Germinal center (tissue), 1 donor: ENCODE measurements at regions not wholly inside any gene's neighbourhood (a gene's known extent, or its start where the extent isn't known, plus 50 kb on each side); places are given as distances from the start of the nearest gene placed in this dataset.
"Not testable (repeated sequence)": the region's sequence is repeated elsewhere in the genome, so short reads cannot be mapped to it uniquely, and the experiment has no call there.

Source experiments
- DNase-seq: peaks from one replicate; pipeline ENCODE4 v3.0.0; 2012; ENCODE audit warnings: mixed read lengths, low spot score

DNA sequence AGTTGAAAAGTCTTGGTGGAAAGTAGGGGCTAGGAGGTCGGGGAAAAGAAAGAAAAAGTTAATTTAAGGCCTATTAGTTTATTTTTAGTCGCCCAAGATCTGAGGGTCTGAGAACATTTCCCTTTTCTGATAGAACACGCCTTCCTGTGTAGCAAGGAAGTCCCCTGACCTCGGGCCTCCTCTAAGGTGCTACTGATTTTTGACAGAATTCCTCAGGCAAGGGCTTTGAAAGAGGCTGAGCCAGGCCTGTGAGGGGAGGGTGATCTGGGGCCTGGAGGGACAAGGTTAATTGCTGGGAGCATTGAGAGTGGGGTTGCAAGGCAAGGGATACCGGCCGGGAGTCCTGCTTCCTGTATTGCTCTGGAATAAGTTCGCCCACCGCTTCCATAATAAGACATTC is 131.4 kb upstream of the MYCN start:
- no peak for DNase-seq

DNA sequence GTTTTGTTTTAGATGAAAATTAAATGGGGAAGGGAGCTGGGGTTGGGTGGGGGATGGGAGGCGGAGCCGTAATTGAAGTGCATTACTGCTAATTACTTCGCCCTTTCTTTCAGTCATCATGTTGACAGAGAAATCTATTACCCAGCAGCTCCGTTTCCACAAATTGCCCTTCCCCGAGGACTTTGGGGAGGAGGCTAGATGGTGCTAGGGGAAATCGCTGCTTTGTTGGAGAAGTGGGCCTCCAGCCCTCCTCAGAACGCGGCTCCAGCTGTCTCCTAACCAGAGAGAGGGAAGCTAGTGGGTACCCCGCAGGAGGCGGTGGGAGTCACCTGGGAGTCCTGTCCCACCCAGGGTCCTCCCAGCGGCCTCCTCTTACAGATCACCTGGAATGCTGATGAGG is 130.9 kb upstream of the MYCN start:
- no peak for DNase-seq

DNA sequence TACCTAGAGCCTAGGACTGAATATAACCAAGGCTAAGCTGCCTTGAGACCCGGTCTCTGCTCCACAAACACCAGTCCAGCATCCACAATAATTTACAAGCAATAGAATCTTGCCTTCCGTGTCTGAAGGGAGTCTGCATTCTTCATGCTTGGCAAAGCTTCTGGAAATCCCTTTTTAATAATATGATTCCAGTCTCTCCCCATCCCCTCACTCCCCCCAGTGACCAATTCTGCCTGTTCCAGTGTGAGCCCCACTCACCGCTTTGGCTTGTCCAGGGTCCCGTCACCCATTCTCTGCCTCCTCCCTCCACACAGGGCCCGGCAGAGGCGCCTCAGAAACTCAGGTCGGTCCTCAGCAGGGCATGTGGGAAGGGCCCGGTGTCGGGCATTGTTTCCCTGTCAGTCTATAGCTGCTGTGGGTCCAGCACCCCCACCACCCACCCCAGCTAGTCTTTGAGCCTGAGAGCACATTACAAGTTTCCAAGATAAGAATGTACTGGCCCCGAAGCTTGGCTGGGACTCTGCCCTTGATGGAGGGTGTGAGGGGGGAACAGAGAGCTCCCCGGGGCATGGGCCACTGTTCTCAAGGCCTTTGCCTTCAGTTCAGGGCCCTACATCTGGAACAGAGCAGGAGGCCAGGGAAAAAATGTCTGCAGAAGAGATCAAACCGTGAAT is 129.7 kb upstream of the MYCN start:
- DNase-seq, result no peak

DNA sequence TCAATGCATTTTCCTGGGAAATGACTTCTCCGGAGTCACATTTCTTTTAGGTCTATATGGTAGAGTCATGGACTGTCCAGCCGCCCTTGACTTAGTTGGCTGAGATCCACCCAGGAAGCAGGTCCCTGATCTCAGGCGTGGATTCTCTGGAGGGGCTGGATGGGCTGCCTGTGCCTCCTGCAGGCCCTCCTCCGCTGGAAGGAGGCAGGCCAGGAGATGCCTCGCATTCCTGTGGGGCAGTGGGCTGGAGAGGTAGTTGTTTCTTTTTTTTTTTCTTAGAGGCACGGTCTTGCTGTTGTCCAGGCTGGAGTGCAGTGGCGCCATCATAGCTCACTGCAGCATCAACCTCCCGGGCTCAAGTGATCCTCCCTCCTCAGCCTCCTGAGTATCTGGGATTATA is 129.0 kb upstream of the MYCN start:
- no peak for DNase-seq

DNA sequence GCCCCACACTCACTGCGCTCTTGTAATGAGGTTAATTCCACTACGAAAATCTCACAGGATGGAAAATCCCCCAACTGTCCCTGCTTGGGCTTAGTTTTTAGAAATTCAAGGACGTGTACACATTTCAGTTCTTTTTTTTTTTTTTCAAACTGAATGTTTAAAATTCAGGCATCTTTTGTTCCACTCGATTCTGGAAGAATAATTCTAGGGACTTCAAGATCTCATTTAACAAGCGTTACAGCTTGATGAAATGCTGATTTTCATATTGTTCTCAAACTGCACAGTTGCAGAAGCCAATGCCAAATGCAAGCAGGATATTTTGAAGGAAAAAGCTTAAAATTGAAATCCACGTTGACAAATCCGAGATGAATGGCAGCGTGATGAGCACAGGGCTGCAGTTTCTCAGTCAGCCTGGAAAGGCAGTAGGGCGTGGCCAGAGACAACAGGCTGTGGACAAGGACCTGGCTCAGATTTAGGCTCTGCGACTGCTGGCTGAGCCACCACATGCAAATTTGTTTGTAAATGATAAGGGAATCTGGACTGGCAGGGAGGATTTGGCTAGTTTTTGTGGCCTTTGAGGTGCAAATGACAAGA is 128.1 kb upstream of the MYCN start:
- no peak for DNase-seq

DNA sequence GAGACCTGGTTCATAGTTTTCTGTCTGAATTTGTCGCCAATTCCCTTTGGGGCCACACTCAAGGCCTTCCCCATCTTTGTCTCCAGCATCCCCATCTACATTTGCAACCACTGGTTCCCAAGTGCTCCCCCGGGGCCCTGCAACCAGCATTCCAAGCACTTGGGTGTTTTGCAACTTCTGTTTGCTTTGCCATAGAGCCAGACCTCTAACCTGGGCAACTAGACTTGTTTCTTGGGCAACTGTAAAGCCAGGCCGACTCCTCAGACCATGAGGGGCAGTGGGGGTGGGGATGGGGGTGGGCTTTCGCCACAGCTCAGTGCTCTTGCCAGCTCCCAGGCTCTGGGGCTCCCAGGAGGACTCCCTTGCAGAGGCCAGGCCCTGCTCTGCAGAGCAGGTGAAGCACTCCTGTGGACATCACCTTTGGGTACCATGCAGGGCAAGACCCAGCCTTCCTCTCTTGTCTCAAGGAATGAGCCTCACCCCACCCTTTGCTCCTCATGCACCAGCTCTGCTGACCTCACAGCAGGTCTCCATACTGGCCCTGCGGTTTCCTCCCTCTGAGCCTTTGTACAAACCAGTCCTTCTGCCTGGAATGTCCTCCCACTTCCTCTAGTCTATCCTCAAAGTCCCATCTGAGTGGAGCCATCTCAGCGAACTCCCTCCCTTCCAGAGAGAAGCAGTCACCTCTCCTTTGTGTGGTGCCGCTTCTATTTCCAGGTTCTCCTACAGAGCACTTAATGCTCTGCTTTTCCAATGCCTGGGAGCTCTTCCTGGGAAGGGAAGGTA is 126.7 kb upstream of the MYCN start:
- no peak for DNase-seq

DNA sequence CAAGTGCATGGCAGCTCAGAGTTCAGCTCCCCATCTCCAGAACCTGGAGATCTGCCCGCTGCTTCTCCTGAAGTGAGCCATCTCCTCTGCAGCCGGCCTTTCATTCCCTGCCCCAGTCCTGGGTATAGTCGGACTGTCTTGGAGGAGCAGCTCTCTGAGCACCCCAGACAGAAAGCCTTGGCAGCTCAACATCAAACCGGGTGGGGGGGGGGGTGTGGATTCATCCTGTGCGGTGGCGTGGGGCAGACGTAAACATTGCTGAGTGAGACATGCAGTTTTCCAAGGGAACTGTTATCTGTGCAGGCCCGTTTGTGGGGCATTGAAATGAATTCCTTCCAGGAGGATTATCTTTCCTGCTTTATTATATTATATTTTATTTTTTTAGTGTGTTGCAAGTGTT is 125.9 kb upstream of the MYCN start:
- no peak for DNase-seq

DNA sequence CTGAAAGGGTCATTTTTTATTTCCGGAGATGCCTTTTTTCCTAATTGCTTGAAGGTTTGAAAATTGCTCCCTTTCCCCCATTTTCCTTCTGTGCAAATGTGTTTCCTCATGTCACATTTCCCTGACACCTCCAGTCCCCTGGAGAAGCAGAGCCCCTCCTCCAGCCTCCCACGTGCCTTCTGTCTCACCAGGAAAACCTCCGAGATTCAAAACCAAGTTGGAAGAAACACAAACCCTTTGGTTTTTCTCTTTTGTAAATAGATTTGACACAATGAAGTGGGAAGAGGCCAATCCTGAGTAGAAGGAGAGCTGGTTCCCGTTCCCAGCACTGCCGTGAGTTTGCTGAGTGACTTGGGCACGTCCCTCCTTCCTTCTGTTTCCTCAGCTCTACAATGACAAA is 125.4 kb upstream of the MYCN start:
- DNase-seq, result no peak

DNA sequence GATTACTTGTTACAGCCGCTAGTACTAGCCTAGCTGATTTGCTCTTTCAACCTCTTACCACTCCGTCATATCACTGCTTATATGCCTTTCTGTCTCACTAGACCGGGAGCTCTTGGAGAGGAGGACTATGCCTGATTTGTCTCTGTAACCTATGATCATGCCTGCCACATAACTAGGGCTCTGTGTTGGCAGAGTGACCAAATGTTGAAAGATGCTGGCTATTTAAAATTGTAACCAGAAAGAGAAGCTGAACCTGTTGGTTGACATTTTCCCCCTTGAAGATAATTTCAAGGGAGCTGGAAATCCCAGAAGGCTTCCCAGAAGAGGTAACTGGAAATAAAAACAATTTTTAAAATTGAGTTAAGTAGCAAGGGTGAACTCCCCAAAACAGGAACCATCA is 124.1 kb upstream of the MYCN start:
- no peak for DNase-seq

DNA sequence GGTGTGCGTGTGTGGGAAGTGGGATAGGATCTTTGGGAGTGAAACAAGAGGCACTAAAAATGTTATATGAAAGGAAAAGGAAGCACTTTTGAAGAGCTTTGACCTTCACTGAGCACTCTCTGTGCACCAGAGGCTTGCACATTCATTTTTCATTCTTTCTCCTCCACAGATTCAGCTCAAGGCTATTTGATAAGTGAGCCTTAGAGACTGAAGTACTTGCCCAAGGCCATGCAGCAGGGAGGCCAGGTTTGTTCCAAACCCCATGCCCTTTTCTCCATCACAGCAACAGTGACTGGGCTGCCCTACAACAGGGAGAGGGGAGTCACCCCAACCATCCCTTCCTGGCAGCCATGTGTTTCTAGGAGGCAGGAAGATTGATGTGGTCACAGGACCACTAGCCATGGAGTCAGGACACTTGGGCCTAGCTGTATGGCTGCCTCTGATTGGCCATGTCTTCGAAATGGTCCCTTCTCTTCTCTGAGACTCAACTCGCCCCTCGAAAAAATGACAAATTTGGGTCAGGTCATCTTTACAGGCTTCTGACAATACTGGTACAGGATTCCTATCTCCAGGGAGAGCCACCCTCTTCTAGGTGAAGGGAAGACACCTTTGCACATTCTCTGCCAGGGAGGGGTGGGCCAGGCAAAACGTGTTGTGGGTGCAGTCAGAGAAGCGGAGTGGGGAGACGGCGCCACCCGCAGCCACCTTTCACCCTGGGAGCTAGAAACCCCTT is 123.5 kb upstream of the MYCN start:
- DNase-seq, result no peak

DNA sequence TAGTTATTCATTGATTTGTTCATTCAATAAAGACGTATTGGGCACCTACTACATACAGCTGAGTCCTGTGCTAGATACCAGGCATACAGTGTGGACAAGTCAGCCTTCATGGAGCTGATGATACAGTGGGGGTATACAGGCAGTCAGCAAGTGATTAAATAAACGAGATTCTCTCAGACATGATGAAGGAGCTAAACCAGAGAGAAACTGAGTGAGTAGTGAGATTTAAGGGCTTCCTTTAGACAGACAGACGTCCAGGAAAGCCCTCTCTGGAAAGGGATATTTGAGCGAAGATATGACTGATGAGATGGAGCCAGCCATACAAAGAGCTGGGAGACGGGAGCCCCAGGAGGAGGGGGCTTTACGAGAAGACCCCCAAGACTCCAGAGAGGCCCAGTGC is 122.6 kb upstream of the MYCN start:
- DNase-seq, result no peak

DNA sequence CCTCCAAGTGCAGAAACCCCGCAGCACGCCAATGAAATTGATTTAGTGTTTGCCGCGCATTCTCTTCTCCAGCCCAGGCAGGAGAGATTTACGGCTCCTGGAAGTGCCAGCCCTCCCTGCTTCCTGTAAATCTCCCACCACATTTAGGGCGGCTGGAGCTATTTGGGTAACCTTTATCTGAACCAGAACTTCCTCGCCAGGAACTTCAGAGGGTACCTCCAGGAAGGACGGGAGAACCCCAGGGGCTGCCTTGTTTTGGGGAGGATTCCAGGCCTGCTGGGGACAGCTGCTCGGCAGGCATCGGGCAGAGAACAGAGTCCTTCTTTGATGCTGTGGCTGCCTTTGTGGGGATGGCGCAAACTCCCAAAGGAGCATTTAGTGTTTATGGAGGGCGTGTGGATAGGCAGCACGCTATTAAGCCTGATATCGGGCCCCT is 122.0 kb upstream of the MYCN start:
- DNase-seq, result no peak

DNA sequence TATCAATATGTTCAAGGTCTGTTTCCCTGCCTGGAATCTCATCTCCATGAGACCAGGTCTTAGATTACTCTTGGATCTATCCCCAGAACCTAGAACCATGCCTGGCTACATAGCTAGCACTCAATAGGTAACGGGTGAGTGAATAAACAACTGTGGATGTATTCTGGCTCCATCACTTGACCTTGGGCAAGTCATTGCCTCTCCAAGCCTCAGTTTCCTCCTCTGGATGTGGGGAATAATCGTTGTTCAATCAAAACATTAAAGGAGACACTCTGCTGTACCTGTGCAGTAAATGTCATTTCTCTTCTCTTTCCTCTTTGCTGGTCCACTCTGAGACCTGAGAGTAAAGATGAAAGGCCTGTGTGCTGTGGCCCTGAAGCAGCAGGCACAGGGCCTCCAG is 121.5 kb upstream of the MYCN start:
- no peak for DNase-seq

DNA sequence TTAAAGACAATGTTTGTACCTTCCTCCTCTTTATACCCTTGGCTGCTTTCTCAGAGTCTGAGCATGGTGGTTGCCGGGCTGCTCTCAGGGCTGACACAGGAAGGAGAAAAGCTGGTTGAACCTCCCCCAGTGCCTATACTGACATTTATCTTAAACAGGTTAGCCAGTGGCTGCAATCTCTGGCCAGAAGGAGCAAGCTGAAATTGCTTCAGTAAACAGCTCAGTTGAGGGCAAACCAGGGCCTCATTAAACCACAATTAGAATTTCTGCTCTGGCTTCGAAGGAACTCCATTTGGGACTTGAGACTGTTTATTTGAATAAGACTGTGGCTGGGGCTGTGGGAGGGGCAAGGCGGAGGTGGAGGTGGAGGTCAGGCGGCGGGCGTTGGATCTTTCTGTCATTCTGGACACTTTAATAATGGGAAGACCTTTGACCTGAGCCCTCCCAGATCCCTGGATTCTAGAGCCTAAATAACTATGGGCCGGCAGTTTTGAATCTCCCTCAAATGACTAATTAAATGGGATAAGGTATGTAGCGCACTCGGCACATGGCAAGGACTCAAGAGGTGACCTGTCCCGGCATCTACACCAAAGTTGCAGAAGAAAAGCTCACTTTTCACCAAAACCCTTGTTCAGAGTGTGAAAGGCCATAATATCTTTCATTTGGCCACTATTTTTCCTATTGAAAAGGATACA is 120.6 kb upstream of the MYCN start:
- DNase-seq, result no peak

DNA sequence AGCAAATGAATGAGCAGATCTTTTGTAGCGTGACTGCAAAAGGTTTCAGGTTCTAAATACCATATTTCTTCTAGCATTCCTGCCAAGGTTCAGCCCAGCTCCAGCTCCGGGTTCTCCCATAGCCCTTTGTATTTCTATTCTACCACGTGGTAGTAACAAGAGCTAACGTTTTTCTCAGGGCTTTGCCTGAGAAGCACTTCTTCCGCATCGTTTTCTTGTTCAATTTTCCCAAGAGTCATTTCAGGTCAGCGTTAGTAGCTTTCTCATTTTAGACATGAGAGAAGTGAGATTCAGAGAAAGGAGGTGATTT is 120.1 kb upstream of the MYCN start:
- no peak for DNase-seq

DNA sequence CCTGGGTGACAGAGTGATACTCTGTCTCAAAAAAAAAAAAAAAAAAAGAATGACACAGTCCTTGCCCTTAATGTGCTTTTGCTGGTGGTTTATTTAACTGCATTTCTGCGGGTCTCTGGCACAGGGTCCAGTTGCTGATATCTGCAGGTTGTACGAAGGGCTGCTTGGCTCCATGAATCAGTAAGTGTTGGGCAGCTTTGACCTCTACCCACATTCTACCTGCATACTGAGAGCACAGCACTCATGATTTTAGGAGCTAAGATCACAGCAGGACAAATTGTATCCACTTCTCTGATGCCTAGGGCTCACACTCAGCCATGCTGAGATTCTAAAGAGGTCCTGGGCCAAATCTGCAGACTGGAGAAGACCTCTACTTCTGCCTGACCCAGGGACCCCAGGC is 119.4 kb upstream of the MYCN start:
- DNase-seq, result no peak

DNA sequence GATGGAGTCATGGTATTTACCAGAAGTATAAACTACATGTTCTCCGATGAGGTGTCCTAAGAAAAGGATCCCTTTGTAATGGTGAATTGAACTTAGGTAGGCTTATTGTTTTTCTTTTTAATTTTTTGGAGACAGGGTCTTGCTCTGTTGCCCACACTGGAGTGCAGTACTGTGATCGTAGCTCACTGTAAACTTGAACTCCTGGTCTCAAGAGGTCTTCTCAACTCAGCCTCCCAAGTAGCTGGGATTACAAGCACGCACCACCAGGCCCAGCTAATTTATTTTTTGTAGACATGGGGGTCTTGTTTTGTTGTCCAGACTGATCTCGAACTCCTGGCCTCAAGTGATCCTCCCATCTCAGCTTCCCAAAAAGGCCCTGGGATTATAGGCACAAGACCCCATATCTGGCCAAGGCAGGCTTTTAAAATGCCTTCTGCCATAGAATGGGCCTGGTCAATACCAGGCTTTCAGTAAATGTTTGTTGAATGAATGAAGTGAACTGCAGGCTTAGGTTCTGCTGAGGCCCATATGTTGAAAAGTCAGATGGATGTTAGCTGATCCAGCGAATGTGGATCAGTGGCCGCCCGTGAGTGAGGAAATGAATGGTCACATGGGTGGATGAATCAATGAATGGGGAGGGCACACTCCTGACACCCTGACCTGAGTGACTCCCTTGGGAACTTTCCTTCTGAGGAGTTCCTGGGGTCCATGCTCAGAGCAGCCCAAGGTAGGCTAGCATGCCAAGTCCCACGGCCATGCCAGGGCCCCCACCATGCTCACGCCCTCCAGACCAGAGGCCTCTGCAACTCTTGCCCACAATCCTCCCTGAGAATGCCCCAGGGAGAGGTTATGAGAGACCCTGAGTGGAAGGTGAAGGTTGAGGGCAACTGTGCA is 118.0 kb upstream of the MYCN start:
- DNase-seq, result no peak

DNA sequence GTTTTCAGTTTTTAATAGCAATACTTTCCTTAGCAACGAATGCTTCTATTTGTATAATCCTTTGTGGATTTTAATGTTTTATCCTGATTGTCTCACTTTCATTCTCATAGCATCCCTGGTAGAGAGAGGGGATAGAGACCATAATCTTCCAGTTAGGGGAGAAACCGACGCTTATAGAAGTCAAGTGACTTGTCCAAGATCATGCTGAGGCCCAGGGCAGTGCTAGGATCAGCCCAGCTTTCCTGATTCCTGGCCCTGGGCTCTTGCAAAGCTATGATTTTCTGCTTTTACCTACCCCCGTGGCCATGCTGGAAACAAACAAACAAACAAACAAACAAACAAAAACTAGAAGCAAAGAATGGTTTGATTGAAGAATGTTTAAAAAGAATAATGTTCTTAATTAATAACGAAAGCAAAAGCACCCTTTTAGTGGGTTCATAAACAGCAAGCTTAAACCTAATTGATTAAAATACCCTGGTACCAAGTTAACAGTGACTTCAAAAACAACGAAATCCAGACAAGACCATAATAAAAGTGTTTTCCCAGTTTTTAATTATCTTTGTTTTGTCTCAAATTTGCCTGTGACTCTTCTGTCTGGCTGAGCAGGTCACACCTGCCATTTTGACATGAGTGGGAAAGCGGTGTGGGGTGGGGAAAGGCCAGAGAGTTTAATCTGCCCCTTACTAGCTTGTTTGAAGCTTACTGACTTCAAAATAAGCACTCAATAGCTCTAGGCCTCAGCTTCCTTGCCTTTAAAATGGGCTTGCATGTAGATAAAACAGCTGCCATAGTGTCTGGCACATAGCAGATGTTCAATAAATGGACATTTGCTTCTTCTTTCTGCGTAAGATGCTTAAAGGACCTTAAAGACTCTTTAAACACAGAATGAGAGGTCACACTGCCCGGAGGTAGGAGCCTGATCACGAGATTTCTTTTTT is 116.6 kb upstream of the MYCN start:
- DNase-seq, result no peak

DNA sequence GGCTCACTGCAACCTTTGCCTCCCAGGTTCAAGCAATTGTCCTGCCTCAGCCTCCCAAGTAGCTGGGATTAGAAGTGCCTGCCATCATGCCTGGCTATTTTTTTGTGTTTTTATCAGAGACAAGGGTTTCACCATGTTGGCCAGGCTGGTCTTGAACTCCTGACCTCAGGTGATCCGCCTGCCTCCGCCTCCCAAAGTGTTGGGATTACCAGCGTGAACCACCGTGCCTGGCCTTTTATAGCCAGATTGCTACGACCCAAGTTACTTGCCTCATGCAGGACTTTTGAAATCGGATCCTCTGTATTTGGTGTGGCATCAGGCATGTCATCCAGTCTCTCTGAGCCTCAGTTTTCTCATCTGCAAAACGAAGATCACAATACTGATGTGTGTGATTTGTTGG is 115.9 kb upstream of the MYCN start:
- not testable (repeated sequence) for DNase-seq

DNA sequence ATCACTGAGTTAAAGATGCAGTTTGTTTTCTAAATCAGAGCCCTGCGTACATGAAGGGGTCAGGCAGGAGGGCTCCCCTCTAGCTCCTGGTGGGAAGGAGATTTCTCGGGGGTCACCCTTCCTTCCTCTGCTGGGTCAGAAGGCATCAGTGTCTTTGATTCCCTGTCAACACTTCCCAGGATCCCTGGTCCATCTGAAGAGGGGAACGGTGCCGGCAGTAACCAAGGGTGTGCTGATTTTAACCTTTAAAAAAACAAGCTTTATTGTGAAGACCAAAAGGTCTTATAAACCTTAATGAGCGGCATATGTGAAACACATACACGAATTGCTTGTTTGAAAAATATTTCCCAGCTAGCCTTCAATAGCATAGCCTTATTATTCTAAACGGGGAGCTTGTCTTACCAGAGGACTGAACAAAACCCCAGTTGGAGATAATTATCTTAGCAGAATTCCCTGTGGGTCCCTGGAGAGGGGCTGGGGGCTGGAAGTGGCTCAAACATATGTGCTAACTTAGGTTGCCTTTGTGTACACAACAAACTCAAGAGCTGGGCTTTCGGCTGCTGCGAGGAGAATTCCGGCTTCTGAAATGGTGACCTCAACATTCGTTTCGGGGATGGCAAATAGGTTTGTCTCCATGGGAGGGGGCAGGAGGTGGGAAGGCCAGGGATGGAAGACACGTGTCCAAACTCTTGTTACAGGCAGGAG is 114.9 kb upstream of the MYCN start:
- no peak for DNase-seq
